ENCODE measurements at regions not wholly inside any gene's neighbourhood (a gene's known extent, or its start where the extent isn't known, plus 50 kb on each side); places are given as distances from the start of the nearest gene placed in this dataset.

DNA sequence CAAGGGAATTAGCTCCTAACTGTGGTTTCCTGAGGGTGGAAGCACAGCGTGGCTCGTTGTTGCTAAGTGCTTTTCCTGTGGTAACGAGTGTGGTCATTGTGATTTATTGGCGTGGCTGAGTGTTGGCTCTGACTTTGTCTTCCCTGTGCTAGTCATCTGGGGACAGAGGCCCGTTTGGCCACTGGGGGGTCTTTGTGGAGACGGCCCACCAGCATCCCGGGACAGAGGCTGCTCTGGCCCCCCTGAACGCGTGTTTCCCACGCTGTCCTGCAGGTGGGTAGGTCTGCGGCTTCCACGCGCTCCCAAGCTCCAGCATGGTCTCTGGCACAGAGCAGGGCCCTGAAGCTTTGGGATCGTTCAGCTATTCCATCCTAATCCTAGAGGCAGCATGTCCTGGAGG is 1040.0 kb downstream of the TBC1D22A start:
- TF ChIP-seq, protein P1, sequence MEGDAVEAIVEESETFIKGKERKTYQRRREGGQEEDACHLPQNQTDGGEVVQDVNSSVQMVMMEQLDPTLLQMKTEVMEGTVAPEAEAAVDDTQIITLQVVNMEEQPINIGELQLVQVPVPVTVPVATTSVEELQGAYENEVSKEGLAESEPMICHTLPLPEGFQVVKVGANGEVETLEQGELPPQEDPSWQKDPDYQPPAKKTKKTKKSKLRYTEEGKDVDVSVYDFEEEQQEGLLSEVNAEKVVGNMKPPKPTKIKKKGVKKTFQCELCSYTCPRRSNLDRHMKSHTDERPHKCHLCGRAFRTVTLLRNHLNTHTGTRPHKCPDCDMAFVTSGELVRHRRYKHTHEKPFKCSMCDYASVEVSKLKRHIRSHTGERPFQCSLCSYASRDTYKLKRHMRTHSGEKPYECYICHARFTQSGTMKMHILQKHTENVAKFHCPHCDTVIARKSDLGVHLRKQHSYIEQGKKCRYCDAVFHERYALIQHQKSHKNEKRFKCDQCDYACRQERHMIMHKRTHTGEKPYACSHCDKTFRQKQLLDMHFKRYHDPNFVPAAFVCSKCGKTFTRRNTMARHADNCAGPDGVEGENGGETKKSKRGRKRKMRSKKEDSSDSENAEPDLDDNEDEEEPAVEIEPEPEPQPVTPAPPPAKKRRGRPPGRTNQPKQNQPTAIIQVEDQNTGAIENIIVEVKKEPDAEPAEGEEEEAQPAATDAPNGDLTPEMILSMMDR (IDR thresholded peaks at IDR 0.05; ENCODE audit: low read depth, low read length): no peak
- TF ChIP-seq MYC (IDR thresholded peaks at IDR 0.05; ENCODE audit: low read depth, low read length) (no peak), POLR2A (IDR thresholded peaks at IDR 0.05; ENCODE audit: extremely low read depth, insufficient read length) (no peak)
- TF ChIP-seq, protein P2, sequence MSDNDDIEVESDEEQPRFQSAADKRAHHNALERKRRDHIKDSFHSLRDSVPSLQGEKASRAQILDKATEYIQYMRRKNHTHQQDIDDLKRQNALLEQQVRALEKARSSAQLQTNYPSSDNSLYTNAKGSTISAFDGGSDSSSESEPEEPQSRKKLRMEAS (IDR thresholded peaks at IDR 0.05; ENCODE audit: low read depth, low read length): no peak
- no peak for DNase-seq (ENCODE audit: low read depth)
- no peak overlapping the region for H3K4me3 ChIP-seq (ENCODE audit: low read depth, low read length)

DNA sequence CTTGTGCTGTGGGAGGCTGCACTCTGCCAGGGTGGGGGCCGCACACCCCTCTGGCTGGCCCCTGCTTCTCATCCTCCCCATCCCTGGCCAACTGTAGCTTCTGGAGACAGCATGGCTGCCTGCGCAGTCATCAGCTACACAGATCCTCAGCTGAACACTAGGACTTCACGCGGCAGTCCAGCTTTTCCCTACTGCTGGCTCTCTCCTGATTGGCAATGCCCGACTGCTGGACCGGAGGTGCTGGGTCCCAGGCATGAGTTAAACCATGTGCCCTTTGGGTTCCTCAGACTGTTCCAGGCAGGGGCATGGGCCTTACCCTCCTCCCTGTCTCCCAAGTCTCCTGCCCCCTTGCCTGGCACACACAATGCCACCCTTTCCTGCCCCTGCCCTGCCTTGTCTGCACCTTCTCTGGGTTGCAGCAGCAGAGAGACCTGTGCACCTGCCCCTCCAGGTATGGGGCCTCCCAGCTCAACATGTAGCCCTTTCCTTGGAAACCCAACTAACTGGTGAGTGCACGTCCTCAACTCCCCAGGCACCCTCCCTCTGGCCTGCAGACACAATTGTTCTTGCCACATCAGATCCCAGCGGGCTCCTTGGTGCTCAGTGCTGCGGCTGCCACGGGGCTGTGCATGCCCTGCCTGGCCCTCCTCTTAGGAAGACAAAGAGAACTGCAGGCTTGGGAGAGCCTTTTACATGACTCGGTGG is 1039.2 kb downstream of the TBC1D22A start:
- TF ChIP-seq, protein P2 (IDR thresholded peaks at IDR 0.05; ENCODE audit: low read depth, low read length): no peak
- TF ChIP-seq POLR2A (IDR thresholded peaks at IDR 0.05; ENCODE audit: extremely low read depth, insufficient read length) (no peak), MYC (IDR thresholded peaks at IDR 0.05; ENCODE audit: low read depth, low read length) (no peak)
- TF ChIP-seq, protein P1 (IDR thresholded peaks at IDR 0.05; ENCODE audit: low read depth, low read length): no peak
- no peak overlapping the region for H3K4me3 ChIP-seq (ENCODE audit: low read depth, low read length)
- DNase-seq (ENCODE audit: low read depth): no peak

DNA sequence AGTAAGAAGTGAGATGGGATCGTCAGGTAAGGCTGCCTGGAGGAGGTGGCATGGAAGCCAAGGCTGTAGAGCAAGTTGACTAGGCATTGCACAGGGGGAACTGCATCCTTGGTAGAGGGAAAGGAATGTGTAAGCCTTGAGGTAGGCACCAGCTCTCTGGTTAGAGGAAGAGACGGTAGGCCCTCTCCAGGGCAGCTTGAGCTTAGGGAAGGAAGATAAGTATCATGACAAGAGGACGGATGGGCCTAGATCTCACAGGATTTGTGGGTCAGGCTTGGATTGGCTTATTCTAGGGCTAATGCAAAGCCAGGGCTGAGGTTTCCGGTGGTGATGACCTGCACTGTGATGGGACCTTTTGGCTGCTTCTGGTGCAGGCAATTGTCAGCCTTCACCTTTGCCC is 1035.8 kb downstream of the TBC1D22A start:
- no peak overlapping the region for H3K4me3 ChIP-seq (ENCODE audit: low read depth, low read length)
- TF ChIP-seq, protein P1 (IDR thresholded peaks at IDR 0.05; ENCODE audit: low read depth, low read length): no peak
- DNase-seq (ENCODE audit: low read depth): no peak

DNA sequence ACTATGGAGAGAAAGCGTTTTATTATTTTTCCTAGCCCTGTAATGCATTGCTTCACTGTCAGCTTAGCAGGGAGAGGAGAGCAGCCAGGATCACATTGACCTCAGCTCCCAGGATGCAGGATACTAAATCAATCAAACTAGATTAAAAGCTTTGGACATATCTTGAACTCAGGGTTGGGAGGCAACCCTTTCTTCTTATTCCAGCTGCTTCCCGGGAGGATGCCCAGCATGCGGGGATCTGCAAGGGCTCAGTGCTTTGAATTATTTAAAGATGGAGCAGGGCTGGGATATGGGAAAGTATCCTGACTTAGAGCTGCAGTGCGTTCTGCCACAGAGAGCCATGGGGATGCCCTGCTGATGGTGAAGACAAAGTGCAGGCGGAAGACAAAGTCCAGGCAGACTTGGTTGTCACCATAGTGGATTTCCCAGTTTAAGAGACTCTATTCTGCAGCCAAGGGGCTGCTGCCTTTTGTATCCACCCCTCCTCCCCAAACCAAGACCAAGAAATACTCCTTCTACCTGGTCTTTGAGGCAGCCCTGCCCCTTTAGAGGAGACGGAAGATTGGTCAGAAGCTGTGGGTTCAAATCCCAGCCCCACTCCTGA is 1035.0 kb downstream of the TBC1D22A start:
- TF ChIP-seq POLR2A (IDR thresholded peaks at IDR 0.05; ENCODE audit: extremely low read depth, insufficient read length): no peak
- TF ChIP-seq, protein P2 (IDR thresholded peaks at IDR 0.05; ENCODE audit: low read depth, low read length): no peak
- TF ChIP-seq, protein P1 (IDR thresholded peaks at IDR 0.05; ENCODE audit: low read depth, low read length): no peak
- TF ChIP-seq MYC (IDR thresholded peaks at IDR 0.05; ENCODE audit: low read depth, low read length): no peak
- no peak for DNase-seq (ENCODE audit: low read depth)
- no peak overlapping the region for H3K4me3 ChIP-seq (ENCODE audit: low read depth, low read length)

DNA sequence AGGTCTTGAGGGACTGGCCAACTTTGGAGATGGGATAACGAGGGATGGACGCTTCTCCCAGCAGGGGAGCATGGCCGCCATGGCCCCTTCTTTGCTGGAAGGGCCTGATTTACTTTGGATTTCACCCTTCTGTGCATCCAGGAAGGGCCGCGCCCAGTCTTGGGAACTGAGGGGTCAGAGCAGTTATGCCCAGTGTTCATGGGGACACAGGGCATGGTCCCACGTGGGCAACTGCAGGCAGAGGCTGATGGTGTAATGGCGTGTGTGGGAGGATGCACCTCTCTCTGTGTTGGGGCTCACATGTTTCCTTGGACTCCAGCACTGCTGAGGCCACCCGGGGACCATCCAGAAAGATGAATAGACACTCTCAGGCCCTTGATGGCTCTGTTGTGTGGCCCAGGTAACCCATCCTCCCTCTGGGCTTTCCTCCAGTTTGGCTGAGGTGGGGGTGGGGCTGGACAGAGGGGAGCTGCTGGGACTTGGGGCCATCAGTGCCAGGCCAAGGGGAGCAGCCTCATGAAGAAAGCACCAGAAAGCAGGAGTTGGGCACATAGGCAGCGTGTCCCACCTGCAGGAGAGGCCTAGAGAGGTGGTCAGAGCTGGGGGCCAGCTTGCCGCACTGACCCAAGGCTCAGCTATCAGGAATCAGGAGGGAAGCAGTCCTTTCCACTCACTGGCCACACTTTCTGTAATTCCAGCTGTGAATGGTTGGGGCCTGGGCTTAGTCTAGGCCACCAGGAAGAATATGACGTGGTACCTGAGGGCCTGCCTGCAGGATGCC is 1033.9 kb downstream of the TBC1D22A start:
- H3K4me3 ChIP-seq (ENCODE audit: low read depth, low read length): no peak overlapping the region
- DNase-seq (ENCODE audit: low read depth): no peak
- TF ChIP-seq POLR2A (IDR thresholded peaks at IDR 0.05; ENCODE audit: extremely low read depth, insufficient read length) (no peak), MYC (IDR thresholded peaks at IDR 0.05; ENCODE audit: low read depth, low read length) (no peak)
- TF ChIP-seq, protein P2 (IDR thresholded peaks at IDR 0.05; ENCODE audit: low read depth, low read length): no peak
- TF ChIP-seq, protein P1 (IDR thresholded peaks at IDR 0.05; ENCODE audit: low read depth, low read length): no peak

All from NB4 (cell line).